Neural cell (in vitro differentiated cells): ENCODE measurements at regions not wholly inside any gene's neighbourhood (a gene's known extent, or its start where the extent isn't known, plus 50 kb on each side); places are given as distances from the start of the nearest gene placed in this dataset.

Experiments used
- H2AFZ ChIP-seq: fragments of 200-600, 300-800 bp; sonication (generic), shearing (Covaris generic); 2 replicates; pipeline ENCODE4 v1.6.0; 2014; ENCODE audit warnings: low read depth, mild to moderate bottlenecking, antibody characterized with exemption, low read length, moderate library complexity
- H3F3A ChIP-seq: fragments of 200-600 bp; shearing (Covaris generic); 2 replicates; pipeline ENCODE4 v1.6.1; 2016; ENCODE audit warnings: mild to moderate bottlenecking, moderate library complexity, mixed read lengths, antibody characterized with exemption, low read length; ENCODE audit not compliant: insufficient read depth, poor library complexity, severe bottlenecking
- H3K27ac ChIP-seq: fragments of 200-600, 300-800 bp; sonication (generic), shearing (Covaris generic); 2 replicates; pipeline ENCODE4 v1.5.1; 2014; ENCODE audit warnings: mild to moderate bottlenecking, low read length, moderate library complexity
- H3K27me3 ChIP-seq: fragments of 300-800, 200-600 bp; sonication (generic), shearing (Covaris generic); 2 replicates; pipeline ENCODE4 v1.6.0; 2014; ENCODE audit warnings: mild to moderate bottlenecking, low read depth, low read length, moderate library complexity; ENCODE audit not compliant: insufficient read depth
- H3K36me3 ChIP-seq: fragments of 300-800, 200-600 bp; sonication (generic), shearing (Covaris generic); 2 replicates; pipeline ENCODE4 v1.5.1; 2014; ENCODE audit warnings: mild to moderate bottlenecking, antibody characterized with exemption, low read length, moderate library complexity; ENCODE audit not compliant: insufficient read depth
- H3K4me2 ChIP-seq: fragments of 300-800, 200-600 bp; sonication (generic), shearing (Covaris generic); 2 replicates; pipeline ENCODE4 v1.6.0; 2014; ENCODE audit warnings: mild to moderate bottlenecking, low read length
- H3K4me3 ChIP-seq: fragments of 300-800, 200-600 bp; sonication (generic), shearing (Covaris generic); 2 replicates; pipeline ENCODE4 v1.5.1; 2014; ENCODE audit warnings: mild to moderate bottlenecking, low read length, moderate library complexity
- H3K79me2 ChIP-seq: fragments of 200-600 bp; shearing (Covaris generic); replicated peaks from 2 replicates; pipeline ENCODE4 v1.6.0; 2014; ENCODE audit warnings: mild to moderate bottlenecking, low read length, moderate library complexity; ENCODE audit not compliant: insufficient read depth
- H3K9ac ChIP-seq: fragments of 300-800, 200-600 bp; sonication (generic), shearing (Covaris generic); 2 replicates; pipeline ENCODE4 v1.6.1; 2016; ENCODE audit warnings: mild to moderate bottlenecking, low read length, mixed read lengths
- H3K9me2 ChIP-seq: fragments of 200-600 bp; shearing (Covaris generic); 2 replicates; pipeline ENCODE4 v1.6.1; 2016; ENCODE audit warnings: mild to moderate bottlenecking, low read length, mixed read lengths; ENCODE audit not compliant: insufficient read depth
- H3K9me3 ChIP-seq: fragments of 200-600, 300-800 bp; sonication (generic), shearing (Covaris generic); 2 replicates; pipeline ENCODE4 v1.6.1; 2016; ENCODE audit warnings: mild to moderate bottlenecking, mixed run types, low read length, moderate library complexity, mixed read lengths
- H4K20me1 ChIP-seq: fragments of 200-600 bp; shearing (Covaris generic); 2 replicates; pipeline ENCODE4 v1.6.1; 2016; ENCODE audit warnings: mild to moderate bottlenecking, mixed run types; ENCODE audit not compliant: insufficient read depth
- EP300 ChIP-seq: fragments of 450-650 bp; conservative IDR thresholded peaks from 2 replicates; pipeline ENCODE4 v1.6.1; 2014; ENCODE audit warnings: antibody characterized with exemption, mild to moderate bottlenecking, moderate library complexity; ENCODE audit not compliant: poor library complexity, severe bottlenecking
- EZH2 ChIP-seq: fragments of 200-600, 300-800 bp; shearing (Covaris generic), sonication (generic); IDR thresholded peaks from 2 replicates; pipeline ENCODE4 v1.6.1; 2014; ENCODE audit warnings: antibody characterized with exemption, low read length, borderline replicate concordance, mild to moderate bottlenecking; ENCODE audit not compliant: insufficient read depth, poor library complexity, severe bottlenecking
- MXI1 ChIP-seq: fragments of 450-650 bp; conservative IDR thresholded peaks from 2 replicates; pipeline ENCODE4 v1.6.1; 2014; ENCODE audit warnings: antibody characterized with exemption, mild to moderate bottlenecking; ENCODE audit not compliant: poor library complexity, severe bottlenecking
- POLR2AphosphoS5 ChIP-seq: IDR thresholded peaks from 2 replicates; pipeline ENCODE4 v1.6.1; 2012
- RAD21 ChIP-seq: fragments of 450-650 bp; conservative IDR thresholded peaks from 2 replicates; pipeline ENCODE4 v1.6.1; 2014; ENCODE audit warnings: antibody characterized with exemption, mild to moderate bottlenecking, moderate library complexity
- SMC3 ChIP-seq: fragments of 450-650 bp; conservative IDR thresholded peaks from 2 replicates; pipeline ENCODE4 v1.6.1; 2014; ENCODE audit warnings: antibody characterized with exemption, mild to moderate bottlenecking, moderate library complexity; ENCODE audit not compliant: poor library complexity
- TAF1 ChIP-seq: IDR thresholded peaks from 2 replicates; pipeline ENCODE4 v1.6.1; 2012; ENCODE audit warnings: low read depth
- TF ChIP-seq, protein P1 (sequence below): fragments of 450-650 bp; IDR thresholded peaks from 2 replicates; pipeline ENCODE4 v1.5.1; 2014; ENCODE audit warnings: antibody characterized with exemption, mild to moderate bottlenecking, moderate library complexity; ENCODE audit not compliant: poor library complexity, severe bottlenecking
- TF ChIP-seq, protein P2 (sequence below): IDR thresholded peaks from 2 replicates; pipeline ENCODE4 v1.6.1; 2012; ENCODE audit warnings: borderline replicate concordance

DNA sequence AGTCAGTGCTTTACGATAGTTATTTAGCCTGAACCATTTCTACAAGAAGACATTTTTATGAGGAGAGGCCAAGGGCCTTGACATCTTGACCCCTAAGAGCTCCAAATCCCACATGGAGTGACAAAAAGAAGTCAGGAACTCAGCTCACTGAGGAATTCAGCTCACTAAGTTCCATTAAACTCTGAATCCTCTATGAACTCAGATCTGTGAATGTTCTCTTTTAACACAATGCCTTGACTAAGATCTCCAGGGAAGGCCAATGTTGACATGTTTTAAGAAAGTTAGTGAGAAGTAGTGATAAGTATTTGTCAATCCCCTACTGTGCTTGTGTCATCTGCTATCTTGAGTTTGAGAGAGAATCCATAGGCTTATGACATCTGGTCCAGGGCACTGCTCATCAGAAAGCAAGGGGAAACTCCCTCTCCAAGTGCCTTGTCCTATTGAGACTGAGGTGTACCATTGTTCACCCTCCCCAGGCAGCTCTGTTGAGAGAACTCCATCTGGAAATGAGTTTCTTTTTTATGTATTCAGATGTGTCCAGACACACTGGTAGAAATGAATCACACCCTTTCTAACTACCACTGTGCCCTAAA is 68.7 kb upstream of the PCDH19 start:
- H3K9me3 ChIP-seq, result no peaks in the 10 kb centered on the region
- H3K27ac ChIP-seq, result no peak overlapping the region
- H4K20me1 ChIP-seq, result no peaks in the 10 kb centered on the region
- H2AFZ ChIP-seq, result no peak overlapping the region
- TF ChIP-seq, protein P1, sequence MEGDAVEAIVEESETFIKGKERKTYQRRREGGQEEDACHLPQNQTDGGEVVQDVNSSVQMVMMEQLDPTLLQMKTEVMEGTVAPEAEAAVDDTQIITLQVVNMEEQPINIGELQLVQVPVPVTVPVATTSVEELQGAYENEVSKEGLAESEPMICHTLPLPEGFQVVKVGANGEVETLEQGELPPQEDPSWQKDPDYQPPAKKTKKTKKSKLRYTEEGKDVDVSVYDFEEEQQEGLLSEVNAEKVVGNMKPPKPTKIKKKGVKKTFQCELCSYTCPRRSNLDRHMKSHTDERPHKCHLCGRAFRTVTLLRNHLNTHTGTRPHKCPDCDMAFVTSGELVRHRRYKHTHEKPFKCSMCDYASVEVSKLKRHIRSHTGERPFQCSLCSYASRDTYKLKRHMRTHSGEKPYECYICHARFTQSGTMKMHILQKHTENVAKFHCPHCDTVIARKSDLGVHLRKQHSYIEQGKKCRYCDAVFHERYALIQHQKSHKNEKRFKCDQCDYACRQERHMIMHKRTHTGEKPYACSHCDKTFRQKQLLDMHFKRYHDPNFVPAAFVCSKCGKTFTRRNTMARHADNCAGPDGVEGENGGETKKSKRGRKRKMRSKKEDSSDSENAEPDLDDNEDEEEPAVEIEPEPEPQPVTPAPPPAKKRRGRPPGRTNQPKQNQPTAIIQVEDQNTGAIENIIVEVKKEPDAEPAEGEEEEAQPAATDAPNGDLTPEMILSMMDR, result no peak
- TF ChIP-seq TAF1 (no peak), SMC3 (no peak), RAD21 (no peak), EZH2 (no peak), POLR2AphosphoS5 (no peak), MXI1 (no peak), EP300 (no peak)
- TF ChIP-seq, protein P2, sequence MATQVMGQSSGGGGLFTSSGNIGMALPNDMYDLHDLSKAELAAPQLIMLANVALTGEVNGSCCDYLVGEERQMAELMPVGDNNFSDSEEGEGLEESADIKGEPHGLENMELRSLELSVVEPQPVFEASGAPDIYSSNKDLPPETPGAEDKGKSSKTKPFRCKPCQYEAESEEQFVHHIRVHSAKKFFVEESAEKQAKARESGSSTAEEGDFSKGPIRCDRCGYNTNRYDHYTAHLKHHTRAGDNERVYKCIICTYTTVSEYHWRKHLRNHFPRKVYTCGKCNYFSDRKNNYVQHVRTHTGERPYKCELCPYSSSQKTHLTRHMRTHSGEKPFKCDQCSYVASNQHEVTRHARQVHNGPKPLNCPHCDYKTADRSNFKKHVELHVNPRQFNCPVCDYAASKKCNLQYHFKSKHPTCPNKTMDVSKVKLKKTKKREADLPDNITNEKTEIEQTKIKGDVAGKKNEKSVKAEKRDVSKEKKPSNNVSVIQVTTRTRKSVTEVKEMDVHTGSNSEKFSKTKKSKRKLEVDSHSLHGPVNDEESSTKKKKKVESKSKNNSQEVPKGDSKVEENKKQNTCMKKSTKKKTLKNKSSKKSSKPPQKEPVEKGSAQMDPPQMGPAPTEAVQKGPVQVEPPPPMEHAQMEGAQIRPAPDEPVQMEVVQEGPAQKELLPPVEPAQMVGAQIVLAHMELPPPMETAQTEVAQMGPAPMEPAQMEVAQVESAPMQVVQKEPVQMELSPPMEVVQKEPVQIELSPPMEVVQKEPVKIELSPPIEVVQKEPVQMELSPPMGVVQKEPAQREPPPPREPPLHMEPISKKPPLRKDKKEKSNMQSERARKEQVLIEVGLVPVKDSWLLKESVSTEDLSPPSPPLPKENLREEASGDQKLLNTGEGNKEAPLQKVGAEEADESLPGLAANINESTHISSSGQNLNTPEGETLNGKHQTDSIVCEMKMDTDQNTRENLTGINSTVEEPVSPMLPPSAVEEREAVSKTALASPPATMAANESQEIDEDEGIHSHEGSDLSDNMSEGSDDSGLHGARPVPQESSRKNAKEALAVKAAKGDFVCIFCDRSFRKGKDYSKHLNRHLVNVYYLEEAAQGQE, result no peak
- H3K9ac ChIP-seq, result no peak overlapping the region
- no peaks in the 10 kb centered on the region for H3K27me3 ChIP-seq
- no peak overlapping the region for H3K4me3 ChIP-seq
- H3K9me2 ChIP-seq, result no peaks in the 10 kb centered on the region
- H3F3A ChIP-seq, result no peaks in the 10 kb centered on the region
- no peaks in the 10 kb centered on the region for H3K36me3 ChIP-seq
- no peaks in the 10 kb centered on the region for H3K79me2 ChIP-seq
- H3K4me2 ChIP-seq, result no peak overlapping the region

DNA sequence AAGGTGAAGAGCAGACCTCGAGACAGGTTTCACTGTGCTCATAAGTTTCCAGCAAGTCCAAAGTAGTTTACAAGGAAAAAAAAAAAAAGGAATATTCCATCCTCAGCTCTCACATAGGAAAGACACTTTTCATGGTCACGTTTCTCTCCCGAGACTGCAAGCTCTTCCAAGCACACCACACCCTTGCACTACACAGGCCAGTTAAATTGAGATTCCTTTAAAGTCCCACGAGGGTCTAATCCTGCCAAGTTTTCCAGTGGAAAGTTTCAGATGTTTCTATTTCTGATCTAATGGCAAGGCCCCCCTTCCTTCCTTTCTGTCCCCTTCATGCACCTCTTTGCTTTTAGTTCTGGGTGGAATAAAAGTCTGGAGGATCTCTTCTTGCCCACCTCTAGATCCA is 67.9 kb upstream of the PCDH19 start:
- Histone ChIP-seq H3K4me3 (no peak overlapping the region), H3F3A (no peaks in the 10 kb centered on the region), H4K20me1 (no peaks in the 10 kb centered on the region), H3K27me3 (no peaks in the 10 kb centered on the region), H3K9me2 (no peaks in the 10 kb centered on the region), H2AFZ (no peak overlapping the region), H3K9ac (no peak overlapping the region), H3K4me2 (no peak overlapping the region), H3K9me3 (no peaks in the 10 kb centered on the region), H3K27ac (no peak overlapping the region), H3K36me3 (no peaks in the 10 kb centered on the region), H3K79me2 (no peaks in the 10 kb centered on the region)
- TF ChIP-seq TAF1 (no peak), EZH2 (no peak), EP300 (no peak), SMC3 (no peak), RAD21 (no peak), POLR2AphosphoS5 (no peak), MXI1 (no peak)
- TF ChIP-seq, protein P2, result no peak
- TF ChIP-seq, protein P1, result no peak
